ENCODE measurements at regions not wholly inside any gene's neighbourhood (a gene's known extent, or its start where the extent isn't known, plus 50 kb on each side); places are given as distances from the start of the nearest gene placed in this dataset.

DNA sequence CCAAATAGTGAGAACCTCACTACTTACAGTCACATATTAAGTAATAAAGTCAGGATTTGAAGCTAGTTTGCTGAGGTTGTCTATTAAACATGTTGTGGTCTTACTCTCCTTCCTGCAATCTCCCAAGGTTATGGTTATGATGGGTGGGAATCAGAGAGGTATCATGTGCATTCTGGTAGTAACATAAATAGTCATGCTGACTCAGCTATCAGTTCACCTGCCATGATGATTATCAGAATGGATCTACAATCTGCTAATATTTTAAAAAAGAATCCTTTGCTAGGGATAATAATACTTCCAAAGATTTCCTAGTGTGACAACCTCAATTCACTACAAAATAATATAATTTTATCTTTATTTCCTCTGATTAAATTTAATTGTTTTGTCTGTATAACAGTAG is 671.9 kb downstream of the KHDRBS2 start:
- no peak for TF ChIP-seq POLR2A (IDR thresholded peaks at IDR 0.05)
- TF ChIP-seq, protein P1, sequence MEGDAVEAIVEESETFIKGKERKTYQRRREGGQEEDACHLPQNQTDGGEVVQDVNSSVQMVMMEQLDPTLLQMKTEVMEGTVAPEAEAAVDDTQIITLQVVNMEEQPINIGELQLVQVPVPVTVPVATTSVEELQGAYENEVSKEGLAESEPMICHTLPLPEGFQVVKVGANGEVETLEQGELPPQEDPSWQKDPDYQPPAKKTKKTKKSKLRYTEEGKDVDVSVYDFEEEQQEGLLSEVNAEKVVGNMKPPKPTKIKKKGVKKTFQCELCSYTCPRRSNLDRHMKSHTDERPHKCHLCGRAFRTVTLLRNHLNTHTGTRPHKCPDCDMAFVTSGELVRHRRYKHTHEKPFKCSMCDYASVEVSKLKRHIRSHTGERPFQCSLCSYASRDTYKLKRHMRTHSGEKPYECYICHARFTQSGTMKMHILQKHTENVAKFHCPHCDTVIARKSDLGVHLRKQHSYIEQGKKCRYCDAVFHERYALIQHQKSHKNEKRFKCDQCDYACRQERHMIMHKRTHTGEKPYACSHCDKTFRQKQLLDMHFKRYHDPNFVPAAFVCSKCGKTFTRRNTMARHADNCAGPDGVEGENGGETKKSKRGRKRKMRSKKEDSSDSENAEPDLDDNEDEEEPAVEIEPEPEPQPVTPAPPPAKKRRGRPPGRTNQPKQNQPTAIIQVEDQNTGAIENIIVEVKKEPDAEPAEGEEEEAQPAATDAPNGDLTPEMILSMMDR (IDR thresholded peaks at IDR 0.05), result no peak

All from right lobe of liver (tissue), 4 donors.